Smooth muscle cell (in vitro differentiated cells): ENCODE measurements at regions not wholly inside any gene's neighbourhood (a gene's known extent, or its start where the extent isn't known, plus 50 kb on each side); places are given as distances from the start of the nearest gene placed in this dataset.

Source experiments
- DNase-seq: peaks from one replicate; lab custom pipeline; 2025; ENCODE audit not compliant: unreplicated experiment; lab: John Stamatoyannopoulos, UW
- H2AFZ ChIP-seq: fragments of 200-600 bp; sonication (generic); 2 replicates; pipeline ENCODE4 v1.6.0; 2016; ENCODE audit warnings: antibody characterized with exemption, low read depth, mild to moderate bottlenecking
- H3F3A ChIP-seq: fragments of 200-600 bp; sonication (generic); 2 replicates; pipeline ENCODE4 v1.6.0; 2017; ENCODE audit warnings: antibody characterized with exemption, low read depth
- H3K27ac ChIP-seq: fragments of 200-600 bp; sonication (generic); 2 replicates; pipeline ENCODE4 v1.5.1; 2016; ENCODE audit warnings: low read depth, mild to moderate bottlenecking
- H3K27me3 ChIP-seq: fragments of 200-600 bp; sonication (generic); 2 replicates; pipeline ENCODE4 v1.6.1; 2016; ENCODE audit warnings: low read depth, mild to moderate bottlenecking
- H3K36me3 ChIP-seq: fragments of 200-600 bp; sonication (generic); 2 replicates; pipeline ENCODE4 v1.5.1; 2016; ENCODE audit warnings: low read depth
- H3K4me1 ChIP-seq: fragments of 200-600 bp; sonication (generic); 2 replicates; pipeline ENCODE4 v1.5.1; 2016; ENCODE audit warnings: low read depth
- H3K4me2 ChIP-seq: fragments of 200-600 bp; sonication (generic); 2 replicates; pipeline ENCODE4 v1.6.0; 2016; ENCODE audit warnings: mild to moderate bottlenecking
- H3K4me3 ChIP-seq: fragments of 200-600 bp; sonication (generic); 2 replicates; pipeline ENCODE4 v1.5.1; 2016; ENCODE audit warnings: mild to moderate bottlenecking
- H3K79me2 ChIP-seq: fragments of 200-600 bp; sonication (generic); 2 replicates; pipeline ENCODE4 v1.6.0; 2016; ENCODE audit warnings: low read depth, mild to moderate bottlenecking
- H3K9ac ChIP-seq: fragments of 200-600 bp; sonication (generic); 2 replicates; pipeline ENCODE4 v1.6.0; 2016; ENCODE audit warnings: low read depth
- H3K9me3 ChIP-seq: fragments of 200-600 bp; sonication (generic); replicated peaks from 2 replicates; pipeline ENCODE4 v1.5.1; 2016; ENCODE audit warnings: low read depth
- H4K20me1 ChIP-seq: fragments of 200-600 bp; sonication (generic); 2 replicates; pipeline ENCODE4 v1.6.0; 2016; ENCODE audit warnings: low read depth
- WGBS: methylation state at CpG from one replicate; pipeline ENCODE4 v1.1.7; 2016; ENCODE audit warnings: low lambda C conversion rate; 5-methylcytosine and 5-hydroxymethylcytosine counted together
- TF ChIP-seq, protein P1 (sequence below): fragments of 200-600 bp; sonication (generic); IDR thresholded peaks from 2 replicates; pipeline ENCODE4 v1.5.1; 2017; ENCODE audit warnings: borderline replicate concordance, mild to moderate bottlenecking, antibody characterized with exemption; ENCODE audit not compliant: insufficient read depth, poor library complexity, severe bottlenecking

DNA sequence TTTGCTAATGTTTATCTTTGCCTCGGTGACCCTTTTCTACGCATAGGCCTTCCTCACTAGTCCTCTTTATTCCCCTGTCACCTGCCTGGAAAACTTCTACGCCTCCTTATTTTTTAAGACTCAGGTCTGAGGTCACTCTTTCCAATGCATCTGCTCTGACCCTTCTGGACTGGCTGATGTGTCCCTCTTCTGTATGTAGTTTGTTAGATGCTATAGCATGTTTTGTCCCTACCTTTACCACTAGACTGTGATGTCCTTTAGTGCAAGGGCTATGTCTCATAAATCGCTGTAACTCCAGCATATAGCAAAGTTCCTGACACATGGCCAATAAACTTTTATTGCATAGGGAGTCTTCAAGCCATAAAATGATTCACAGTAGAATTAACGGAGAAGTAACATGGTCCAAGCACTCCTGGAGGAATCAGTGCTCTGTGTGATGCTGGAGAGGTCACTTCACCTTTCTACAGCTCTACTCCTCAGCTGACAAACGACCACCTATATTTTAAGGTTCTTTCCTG is 872.5 kb upstream of the SLIT2 start:
- Histone ChIP-seq H4K20me1 (no peaks in the 10 kb centered on the region), H3K79me2 (no peaks in the 10 kb centered on the region), H3K9ac (no peak overlapping the region), H3K4me1 (no peaks in the 10 kb centered on the region), H2AFZ (no peak overlapping the region), H3K4me3 (no peak overlapping the region), H3K27ac (no peak overlapping the region), H3K4me2 (no peak overlapping the region), H3K27me3 (no peaks in the 10 kb centered on the region), H3F3A (no peaks in the 10 kb centered on the region), H3K9me3 (no peaks in the 10 kb centered on the region), H3K36me3 (no peaks in the 10 kb centered on the region)
- WGBS: 75% methylated on average over 6 of the region's 6 CpGs
- no peak for DNase-seq
- TF ChIP-seq, protein P1, sequence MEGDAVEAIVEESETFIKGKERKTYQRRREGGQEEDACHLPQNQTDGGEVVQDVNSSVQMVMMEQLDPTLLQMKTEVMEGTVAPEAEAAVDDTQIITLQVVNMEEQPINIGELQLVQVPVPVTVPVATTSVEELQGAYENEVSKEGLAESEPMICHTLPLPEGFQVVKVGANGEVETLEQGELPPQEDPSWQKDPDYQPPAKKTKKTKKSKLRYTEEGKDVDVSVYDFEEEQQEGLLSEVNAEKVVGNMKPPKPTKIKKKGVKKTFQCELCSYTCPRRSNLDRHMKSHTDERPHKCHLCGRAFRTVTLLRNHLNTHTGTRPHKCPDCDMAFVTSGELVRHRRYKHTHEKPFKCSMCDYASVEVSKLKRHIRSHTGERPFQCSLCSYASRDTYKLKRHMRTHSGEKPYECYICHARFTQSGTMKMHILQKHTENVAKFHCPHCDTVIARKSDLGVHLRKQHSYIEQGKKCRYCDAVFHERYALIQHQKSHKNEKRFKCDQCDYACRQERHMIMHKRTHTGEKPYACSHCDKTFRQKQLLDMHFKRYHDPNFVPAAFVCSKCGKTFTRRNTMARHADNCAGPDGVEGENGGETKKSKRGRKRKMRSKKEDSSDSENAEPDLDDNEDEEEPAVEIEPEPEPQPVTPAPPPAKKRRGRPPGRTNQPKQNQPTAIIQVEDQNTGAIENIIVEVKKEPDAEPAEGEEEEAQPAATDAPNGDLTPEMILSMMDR: no peak

DNA sequence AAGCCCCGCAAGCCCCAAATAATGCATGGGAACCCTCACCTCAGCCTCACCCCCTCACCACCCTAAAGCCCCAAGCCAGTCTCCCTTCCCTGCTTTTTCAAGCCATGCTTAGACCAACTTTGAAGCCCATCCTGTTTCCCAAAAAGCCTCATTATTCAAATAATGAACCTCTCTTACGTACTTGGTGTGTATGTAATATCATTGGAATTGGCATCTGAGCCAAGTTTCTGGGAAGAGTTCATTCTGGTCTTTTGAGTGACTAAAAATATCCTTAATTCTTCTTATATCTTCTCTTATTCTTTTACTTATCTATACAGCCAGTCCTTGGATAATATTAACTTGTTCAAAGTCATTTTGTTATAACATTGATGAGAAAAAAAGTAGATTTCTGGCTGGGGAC is 875.8 kb upstream of the SLIT2 start:
- H3K4me2 ChIP-seq: no peak overlapping the region
- no peaks in the 10 kb centered on the region for H3K36me3 ChIP-seq
- H3K27me3 ChIP-seq: no peaks in the 10 kb centered on the region
- no peaks in the 10 kb centered on the region for H3F3A ChIP-seq
- no peaks in the 10 kb centered on the region for H4K20me1 ChIP-seq
- no peaks in the 10 kb centered on the region for H3K79me2 ChIP-seq
- TF ChIP-seq, protein P1: no peak
- H3K4me3 ChIP-seq: no peak overlapping the region
- 100% methylated on average over 2 of the region's 2 CpGs for WGBS
- DNase-seq: no peak
- no peak overlapping the region for H3K27ac ChIP-seq
- no peaks in the 10 kb centered on the region for H3K9me3 ChIP-seq
- H3K4me1 ChIP-seq: no peaks in the 10 kb centered on the region
- no peak overlapping the region for H3K9ac ChIP-seq
- no peak overlapping the region for H2AFZ ChIP-seq

DNA sequence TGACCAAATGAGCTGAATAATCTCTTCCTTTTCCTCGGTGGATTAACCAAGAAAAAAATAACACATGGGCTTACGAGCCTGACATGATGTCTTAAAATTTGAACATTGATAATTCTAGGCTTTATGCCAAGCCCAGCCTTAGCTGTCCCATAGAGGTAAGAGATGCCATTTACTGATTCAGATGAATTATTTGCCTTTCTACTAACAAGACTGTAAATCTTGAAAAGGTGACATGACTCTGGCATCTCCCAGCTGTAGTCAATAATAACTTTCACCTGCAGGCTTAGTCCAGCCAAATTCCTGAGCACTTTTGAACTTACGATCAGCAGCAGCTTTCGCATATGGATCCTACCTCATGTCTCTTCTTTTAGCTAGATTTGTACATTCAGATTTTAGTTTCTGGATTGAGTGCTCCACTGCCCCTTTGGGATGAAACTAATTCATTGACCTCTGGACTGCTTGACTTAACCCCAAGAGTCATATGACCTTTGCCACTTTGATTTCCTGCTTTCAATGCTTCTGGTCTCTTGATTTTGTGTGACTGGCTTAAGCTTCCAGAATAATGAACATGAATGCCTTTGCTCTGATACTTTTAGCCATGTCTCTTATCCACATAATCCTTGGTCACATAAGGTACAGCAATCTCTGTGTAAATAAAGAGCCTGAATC is 876.4 kb upstream of the SLIT2 start:
- Histone ChIP-seq H3K27me3 (no peaks in the 10 kb centered on the region), H4K20me1 (no peaks in the 10 kb centered on the region), H3K4me1 (no peaks in the 10 kb centered on the region), H3K36me3 (no peaks in the 10 kb centered on the region), H3K4me3 (no peak overlapping the region), H3F3A (no peaks in the 10 kb centered on the region), H3K4me2 (no peak overlapping the region), H3K27ac (no peak overlapping the region), H3K9ac (no peak overlapping the region), H3K9me3 (no peaks in the 10 kb centered on the region), H3K79me2 (no peaks in the 10 kb centered on the region), H2AFZ (no peak overlapping the region)
- DNase-seq: no peak
- 90% methylated on average over 4 of the region's 4 CpGs for WGBS
- TF ChIP-seq, protein P1: no peak

DNA sequence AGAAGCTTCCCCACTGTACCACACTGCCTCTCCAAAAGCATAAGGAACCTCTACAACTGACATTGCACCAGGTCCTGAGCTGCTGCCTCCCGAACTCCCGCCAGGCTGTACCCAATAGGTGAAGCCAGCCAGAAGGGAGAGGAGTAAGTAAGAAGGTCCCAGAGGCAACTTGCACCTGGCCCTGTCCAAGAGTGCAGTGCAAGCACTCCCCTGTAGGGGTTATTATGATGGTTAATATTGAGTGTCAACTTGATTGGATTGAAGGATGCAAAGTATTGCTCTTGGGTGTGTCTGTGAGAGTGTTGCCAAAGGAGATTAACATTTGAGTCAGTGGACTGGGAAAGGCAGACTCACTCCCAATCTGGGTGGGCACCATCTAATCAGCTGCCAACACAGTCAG is 879.3 kb upstream of the SLIT2 start:
- Histone ChIP-seq H3K9me3 (no peaks in the 10 kb centered on the region), H3K4me3 (no peak overlapping the region), H3K36me3 (no peaks in the 10 kb centered on the region), H3K9ac (no peak overlapping the region), H3K27me3 (no peaks in the 10 kb centered on the region), H3K27ac (no peak overlapping the region), H3K79me2 (no peaks in the 10 kb centered on the region), H3K4me1 (no peaks in the 10 kb centered on the region), H3K4me2 (no peak overlapping the region), H2AFZ (no peak overlapping the region), H4K20me1 (no peaks in the 10 kb centered on the region), H3F3A (no peaks in the 10 kb centered on the region)
- 96% methylated on average over 2 of the region's 2 CpGs for WGBS
- TF ChIP-seq, protein P1: no peak
- no peak for DNase-seq
